GM23248 (cell line): ENCODE measurements at regions not wholly inside any gene's neighbourhood (a gene's known extent, or its start where the extent isn't known, plus 50 kb on each side); places are given as distances from the start of the nearest gene placed in this dataset.

Source experiments
- EZH2 ChIP-seq: fragments of 200-600 bp; sonication (generic); IDR thresholded peaks from 2 replicates; pipeline ENCODE4 v1.6.1; 2018; ENCODE audit warnings: antibody characterized with exemption, mild to moderate bottlenecking; ENCODE audit not compliant: insufficient read depth, poor library complexity, severe bottlenecking
- EZH2phosphoT487 ChIP-seq: fragments of 200-600 bp; sonication (generic); IDR thresholded peaks from 2 replicates; pipeline ENCODE4 v1.6.1; 2018; ENCODE audit warnings: antibody characterized with exemption, moderate library complexity, mild to moderate bottlenecking, low read depth; ENCODE audit not compliant: insufficient read depth

- no peak for TF ChIP-seq EZH2
- TF ChIP-seq EZH2phosphoT487: no peak
Measured at GRCh38 chr3:59555593-59556315, 505.9 kb upstream of the CFAP20DC start.
